Mucosa of rectum (tissue), 2 donors: ENCODE measurements at regions not wholly inside any gene's neighbourhood (a gene's known extent, or its start where the extent isn't known, plus 50 kb on each side); places are given as distances from the start of the nearest gene placed in this dataset.

Experiments
- H3K27ac ChIP-seq, 2 donors: one replicate each; pipeline ENCODE4 v1.7.0; 2013; ENCODE audit warnings: inconsistent platforms in 2 of 2, low read depth in 2 of 2, low read length in 2 of 2
- H3K27me3 ChIP-seq, 2 donors: one replicate each; pipeline ENCODE4 v1.7.0; 2013; ENCODE audit warnings: low read length in 2 of 2; ENCODE audit not compliant: control insufficient read depth in 2 of 2, insufficient read depth in 2 of 2
- H3K36me3 ChIP-seq, 2 donors: one replicate each; pipeline ENCODE4 v1.7.0; 2013; ENCODE audit warnings: low read length in 2 of 2; ENCODE audit not compliant: control insufficient read depth in 2 of 2, insufficient read depth in 2 of 2
- H3K4me1 ChIP-seq, 2 donors: one replicate each; pipeline ENCODE4 v1.7.0; 2013; ENCODE audit warnings: low read length in 2 of 2, mild to moderate bottlenecking in 1 of 2; ENCODE audit not compliant: control insufficient read depth in 2 of 2, insufficient read depth in 2 of 2
- H3K4me3 ChIP-seq, 2 donors: one replicate each; pipeline ENCODE4 v1.7.0; 2013; ENCODE audit warnings: low read length in 2 of 2
- H3K9ac ChIP-seq, 2 donors: one replicate each; pipeline ENCODE4 v1.7.0; 2013; ENCODE audit warnings: low read length in 2 of 2, low read depth in 1 of 2, mild to moderate bottlenecking in 1 of 2
- H3K9me3 ChIP-seq, 2 donors: one replicate each; pipeline ENCODE4 v1.7.0; 2013; ENCODE audit warnings: low read length in 2 of 2; ENCODE audit not compliant: control insufficient read depth in 2 of 2
- donor health status: healthy.
- donor health status: Normal muscosa, but diverticular disease.

DNA sequence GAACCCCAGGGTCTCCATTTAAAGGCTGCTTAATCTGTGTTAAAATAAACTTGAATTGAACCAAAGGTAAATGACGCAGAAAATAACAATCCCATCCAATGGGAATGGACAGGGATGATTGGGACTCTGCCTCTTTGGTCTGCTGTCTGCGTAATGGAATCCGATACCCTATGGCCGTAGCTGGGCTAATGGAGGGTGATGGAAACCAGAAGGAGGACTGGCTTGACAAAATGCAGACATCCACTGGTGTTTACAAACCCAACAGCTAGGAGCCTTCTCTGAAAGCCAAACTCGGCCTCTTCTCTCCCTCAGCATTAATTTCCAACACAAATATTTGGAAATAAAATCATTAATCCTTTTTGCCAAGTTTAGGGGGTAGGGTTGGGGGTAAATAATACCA is 162.2 kb upstream of the CHST15 start:
- H3K4me1 ChIP-seq: no peaks in the 10 kb centered on the region
- no peak overlapping the region for H3K9ac ChIP-seq
- H3K36me3 ChIP-seq: no peaks in the 10 kb centered on the region
- no peak overlapping the region for H3K27ac ChIP-seq
- no peaks in the 10 kb centered on the region for H3K9me3 ChIP-seq
- no peaks in the 10 kb centered on the region for H3K27me3 ChIP-seq
- H3K4me3 ChIP-seq: no peak overlapping the region

GRCh38 chr10:124254490-124254889 is 161.1 kb upstream of the CHST15 start:
- H3K9ac ChIP-seq: no peak overlapping the region
- H3K27me3 ChIP-seq: no peaks in the 10 kb centered on the region
- H3K27ac ChIP-seq: no peak overlapping the region
- H3K36me3 ChIP-seq: no peaks in the 10 kb centered on the region
- no peak overlapping the region for H3K4me3 ChIP-seq
- no peaks in the 10 kb centered on the region for H3K4me1 ChIP-seq
- H3K9me3 ChIP-seq: no peaks in the 10 kb centered on the region

- no peaks in the 10 kb centered on the region for H3K27me3 ChIP-seq
- no peaks in the 10 kb centered on the region for H3K4me1 ChIP-seq
- H3K27ac ChIP-seq: no peak overlapping the region
- no peaks in the 10 kb centered on the region for H3K9me3 ChIP-seq
- H3K9ac ChIP-seq: no peak overlapping the region
- no peak overlapping the region for H3K4me3 ChIP-seq
- no peaks in the 10 kb centered on the region for H3K36me3 ChIP-seq
These were observed 159.6 kb upstream of the CHST15 start for GRCh38 chr10:124253006-124253405.

- no peak overlapping the region for H3K27ac ChIP-seq
- no peaks in the 10 kb centered on the region for H3K27me3 ChIP-seq
- no peaks in the 10 kb centered on the region for H3K36me3 ChIP-seq
- no peak overlapping the region for H3K4me3 ChIP-seq
- no peaks in the 10 kb centered on the region for H3K9me3 ChIP-seq
- H3K4me1 ChIP-seq: no peaks in the 10 kb centered on the region
- H3K9ac ChIP-seq: no peak overlapping the region
These were observed 158.8 kb upstream of the CHST15 start for GRCh38 chr10:124252097-124252715.

GRCh38 chr10:124251317-124252065 is 158.1 kb upstream of the CHST15 start:
- Histone ChIP-seq H3K27ac (no peak overlapping the region), H3K4me1 (no peaks in the 10 kb centered on the region), H3K27me3 (no peaks in the 10 kb centered on the region), H3K36me3 (no peaks in the 10 kb centered on the region), H3K4me3 (no peak overlapping the region), H3K9ac (no peak overlapping the region), H3K9me3 (no peaks in the 10 kb centered on the region)

- H3K4me1 ChIP-seq: no peaks in the 10 kb centered on the region
- no peaks in the 10 kb centered on the region for H3K36me3 ChIP-seq
- no peak overlapping the region for H3K9ac ChIP-seq
- no peaks in the 10 kb centered on the region for H3K9me3 ChIP-seq
- H3K4me3 ChIP-seq: no peak overlapping the region
- no peak overlapping the region for H3K27ac ChIP-seq
- no peaks in the 10 kb centered on the region for H3K27me3 ChIP-seq
These were observed 157.1 kb upstream of the CHST15 start for GRCh38 chr10:124250506-124250905.

GRCh38 chr10:124249812-124250432 is 156.5 kb upstream of the CHST15 start:
- Histone ChIP-seq H3K9ac (no peak overlapping the region), H3K27me3 (no peaks in the 10 kb centered on the region), H3K36me3 (no peaks in the 10 kb centered on the region), H3K9me3 (no peaks in the 10 kb centered on the region), H3K4me3 (no peak overlapping the region), H3K27ac (no peak overlapping the region), H3K4me1 (no peaks in the 10 kb centered on the region)

GRCh38 chr10:124249196-124249595 is 155.8 kb upstream of the CHST15 start:
- Histone ChIP-seq H3K9ac (no peak overlapping the region), H3K9me3 (no peaks in the 10 kb centered on the region), H3K27me3 (no peaks in the 10 kb centered on the region), H3K36me3 (no peaks in the 10 kb centered on the region), H3K4me3 (no peak overlapping the region), H3K4me1 (no peaks in the 10 kb centered on the region), H3K27ac (no peak overlapping the region)

GRCh38 chr10:124248056-124249045 is 155.0 kb upstream of the CHST15 start:
- H3K4me1 ChIP-seq: no peaks in the 10 kb centered on the region
- H3K36me3 ChIP-seq: no peaks in the 10 kb centered on the region
- H3K27ac ChIP-seq: no peak overlapping the region
- no peaks in the 10 kb centered on the region for H3K9me3 ChIP-seq
- no peak overlapping the region for H3K4me3 ChIP-seq
- H3K27me3 ChIP-seq: no peaks in the 10 kb centered on the region
- no peak overlapping the region for H3K9ac ChIP-seq
